HG03521 (cell line): ENCODE measurements at regions not wholly inside any gene's neighbourhood (a gene's known extent, or its start where the extent isn't known, plus 50 kb on each side); places are given as distances from the start of the nearest gene placed in this dataset.
"Not testable (repeated sequence)": the region's sequence is repeated elsewhere in the genome, so short reads cannot be mapped to it uniquely, and the experiment has no call there.

Source experiments
- ATAC-seq: cut with Tn5 transposase; IDR thresholded peaks from one replicate; pipeline ENCODE4 v1.9.1; 2021; ENCODE audit warnings: mild to moderate bottlenecking, moderate library complexity; ENCODE audit not compliant: unreplicated experiment

- not testable (repeated sequence) for ATAC-seq
Measured at GRCh38 chr10:45117940-45118339, 117.2 kb downstream of the ZNF22 start.

DNA sequence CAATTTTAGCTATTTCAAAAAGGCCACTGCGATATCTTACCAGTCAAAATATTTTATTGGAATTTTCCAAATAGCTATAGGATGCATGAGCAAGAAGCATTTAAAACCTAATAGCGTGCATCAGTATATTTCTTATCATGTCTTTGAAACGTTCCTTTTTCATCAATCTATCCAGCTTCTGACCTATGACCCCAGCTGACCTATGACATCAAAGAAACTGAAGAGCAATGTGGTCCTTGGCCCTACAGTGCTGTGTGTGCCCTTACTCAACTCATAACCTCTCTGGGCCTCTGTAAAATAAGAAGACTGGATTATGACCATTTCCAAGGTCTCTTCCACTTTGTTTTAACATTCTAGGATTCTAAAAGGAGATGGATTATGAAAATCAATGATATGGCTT is 118.2 kb downstream of the ZNF22 start:
- no peak for ATAC-seq

DNA sequence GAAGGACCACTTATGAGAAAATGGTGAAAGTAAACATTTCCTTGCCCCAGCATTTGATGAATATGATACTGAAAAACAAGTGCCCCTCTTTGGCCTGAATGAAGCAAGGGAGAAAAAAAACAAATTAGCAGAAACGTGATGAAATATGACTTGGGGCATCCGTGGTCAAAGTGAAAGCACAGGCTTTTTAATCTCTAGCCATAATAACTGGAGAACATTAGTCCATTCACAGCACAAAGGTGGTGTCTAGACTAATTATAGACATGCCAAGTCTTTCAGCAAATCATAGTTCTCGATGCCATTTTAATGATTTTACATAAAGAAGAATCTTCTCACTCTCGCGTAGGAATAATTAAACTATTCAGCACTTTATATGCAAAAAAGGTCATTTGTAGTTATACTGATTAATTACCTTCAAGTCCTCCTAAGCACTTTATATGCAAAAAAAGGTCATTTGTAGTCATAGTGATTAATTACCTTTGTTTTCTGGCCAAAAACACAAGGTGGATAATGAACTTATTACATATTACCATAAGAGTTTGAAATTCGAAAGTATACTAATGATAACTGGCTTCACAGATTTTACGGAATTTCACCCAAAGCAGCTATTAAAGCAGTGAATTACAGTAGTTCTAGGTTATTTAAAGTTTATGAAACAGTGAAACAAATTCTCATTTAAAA is 121.6 kb downstream of the ZNF22 start:
- ATAC-seq: not testable (repeated sequence)

DNA sequence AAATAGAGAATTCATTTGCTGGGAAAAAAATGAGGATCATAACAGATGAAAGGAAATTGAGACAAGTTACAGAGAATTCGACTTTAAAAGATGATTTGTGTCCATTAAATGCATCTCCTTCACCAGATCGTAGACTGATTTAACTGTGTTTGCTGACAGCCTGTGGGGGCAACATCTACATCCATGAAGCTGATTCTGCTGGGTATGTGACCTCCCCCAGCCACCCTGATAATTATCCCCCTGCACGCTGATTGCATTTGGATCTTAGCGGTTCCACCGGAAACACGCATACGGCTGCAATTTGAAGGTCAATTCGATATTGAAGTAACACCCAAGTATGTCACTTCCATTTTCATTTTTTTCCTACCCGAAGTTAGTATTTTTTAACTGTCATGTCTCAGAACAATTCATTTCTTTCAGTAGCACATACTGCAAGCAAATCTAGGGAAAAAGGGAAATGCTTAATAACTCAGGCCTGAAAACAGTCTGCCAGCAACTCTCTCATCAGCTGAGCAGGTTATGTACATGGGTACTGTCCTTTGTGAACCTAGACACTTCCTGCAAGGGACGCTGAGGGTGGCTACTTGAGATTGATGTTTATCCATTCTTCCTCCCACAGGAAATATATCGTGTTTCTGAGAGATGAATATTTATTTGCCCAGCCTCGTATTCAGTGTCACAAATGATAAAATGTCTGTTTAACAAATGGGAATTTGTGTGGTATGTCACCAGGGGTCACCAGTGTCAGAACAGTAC is 134.9 kb downstream of the ZNF22 start:
- no peak for ATAC-seq

- ATAC-seq: no peak
Measured at GRCh38 chr10:45136256-45136655, 135.5 kb downstream of the ZNF22 start.

DNA sequence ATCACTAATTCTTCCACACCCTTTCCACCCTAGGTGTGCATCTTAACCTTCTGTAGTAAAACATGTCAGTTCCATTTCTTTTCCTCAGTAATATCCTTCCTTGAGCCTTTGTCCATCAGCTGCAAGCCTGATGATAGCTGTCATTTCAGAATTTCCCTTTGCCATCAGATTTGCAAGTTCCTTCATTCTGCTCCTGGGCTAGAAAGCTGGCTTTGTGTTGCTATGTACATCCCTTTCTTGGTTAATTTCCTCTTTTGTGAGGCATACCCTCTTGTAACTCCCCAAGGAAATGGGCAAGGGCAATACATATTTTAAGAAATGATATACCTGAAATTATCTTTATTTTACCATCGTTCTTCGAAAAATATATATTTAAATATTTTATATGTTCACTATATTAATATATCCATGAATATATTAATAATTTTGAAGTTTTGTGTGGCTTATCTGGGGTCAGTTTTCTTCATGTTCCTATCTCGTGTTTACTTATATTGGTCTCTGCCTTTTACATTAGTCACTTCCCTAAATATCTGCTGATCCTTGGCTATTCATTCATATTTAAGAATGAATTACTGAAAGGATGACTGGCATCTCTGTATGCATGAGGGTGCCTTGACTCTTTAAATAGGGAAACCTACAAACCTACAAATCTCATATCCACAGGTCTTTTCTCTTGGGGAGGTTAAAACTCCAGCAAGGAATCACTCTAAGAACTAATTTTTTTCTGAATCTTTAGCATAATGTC is 143.8 kb downstream of the ZNF22 start:
- no peak for ATAC-seq

DNA sequence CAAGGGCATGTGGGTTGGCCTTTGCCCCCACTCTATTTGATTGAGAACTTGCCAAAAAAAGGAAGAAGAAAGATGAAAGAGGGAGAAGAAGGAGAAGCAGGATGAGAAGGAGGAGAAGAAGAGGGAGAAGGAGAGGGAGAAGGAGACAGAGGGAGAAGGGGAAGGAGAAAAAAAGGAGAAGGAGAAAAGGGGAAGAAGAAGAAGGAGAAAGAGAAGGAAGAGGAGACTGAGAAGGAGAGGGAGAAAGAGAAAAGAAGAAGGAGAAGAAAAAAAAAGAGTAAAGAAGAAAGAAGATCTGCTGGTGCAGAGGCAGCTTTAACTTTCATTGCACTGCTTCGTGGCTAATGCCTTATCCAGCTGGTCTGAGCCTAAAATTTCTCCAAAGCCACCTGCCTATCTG is 144.4 kb downstream of the ZNF22 start:
- ATAC-seq: not testable (repeated sequence)

- ATAC-seq: no peak
Measured at GRCh38 chr10:45147000-45147399, 146.3 kb downstream of the ZNF22 start.

DNA sequence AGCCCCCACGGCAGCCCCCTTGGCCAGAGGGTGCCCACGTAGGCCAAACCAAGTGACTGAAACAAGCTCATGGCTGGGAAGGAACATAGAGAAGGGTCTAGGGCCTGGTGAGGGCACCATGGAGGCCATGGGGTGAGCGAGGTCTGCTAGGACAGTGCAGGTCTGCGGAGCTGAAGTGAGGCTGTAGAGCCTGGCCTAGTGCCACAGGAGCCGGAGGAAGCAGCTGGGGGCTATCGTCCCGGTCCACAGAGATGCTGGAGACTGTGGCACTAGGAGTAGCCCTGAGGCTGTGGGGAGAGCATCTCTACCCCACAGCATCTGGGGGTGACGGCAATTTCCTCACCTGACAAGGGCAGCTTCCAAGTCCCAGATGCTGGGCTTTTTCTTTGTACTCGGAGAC is 150.3 kb downstream of the ZNF22 start:
- ATAC-seq: no peak

DNA sequence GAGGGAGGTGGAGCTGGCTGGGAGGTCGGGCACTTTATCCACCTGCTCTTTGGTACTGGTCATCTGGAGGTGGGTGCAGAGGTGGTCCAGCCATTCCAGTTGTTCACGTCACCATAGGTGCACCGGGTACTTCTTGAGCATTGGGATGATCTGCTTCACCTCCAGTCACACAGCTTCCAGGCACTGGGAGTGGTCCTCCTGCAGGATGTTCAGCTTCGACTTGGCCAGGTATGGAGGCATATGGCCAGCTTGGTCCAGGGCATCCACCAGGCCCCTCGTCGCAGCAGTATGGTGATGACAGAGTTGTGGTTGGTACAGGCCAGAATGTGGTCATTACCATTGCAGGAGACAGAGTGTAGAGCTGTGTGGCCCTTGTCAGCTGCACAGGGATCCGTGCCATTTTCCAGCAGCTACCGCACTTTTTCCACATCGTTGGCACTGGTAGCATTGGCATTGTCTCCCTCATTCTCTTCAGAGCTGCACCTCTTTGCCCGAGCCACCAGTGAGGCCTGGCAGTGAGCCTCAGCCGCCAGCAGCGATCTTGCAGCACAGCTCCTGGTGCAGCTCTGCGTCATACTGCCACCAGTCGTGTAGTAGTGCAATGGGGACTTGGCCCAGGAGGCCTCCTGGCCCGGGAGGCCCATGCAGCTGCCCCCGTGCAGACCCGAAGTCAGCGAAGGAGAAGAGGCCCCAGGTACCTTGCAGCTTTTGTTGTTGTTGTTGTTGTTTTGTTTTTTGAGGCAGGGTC is 150.9 kb downstream of the ZNF22 start:
- ATAC-seq: no peak

DNA sequence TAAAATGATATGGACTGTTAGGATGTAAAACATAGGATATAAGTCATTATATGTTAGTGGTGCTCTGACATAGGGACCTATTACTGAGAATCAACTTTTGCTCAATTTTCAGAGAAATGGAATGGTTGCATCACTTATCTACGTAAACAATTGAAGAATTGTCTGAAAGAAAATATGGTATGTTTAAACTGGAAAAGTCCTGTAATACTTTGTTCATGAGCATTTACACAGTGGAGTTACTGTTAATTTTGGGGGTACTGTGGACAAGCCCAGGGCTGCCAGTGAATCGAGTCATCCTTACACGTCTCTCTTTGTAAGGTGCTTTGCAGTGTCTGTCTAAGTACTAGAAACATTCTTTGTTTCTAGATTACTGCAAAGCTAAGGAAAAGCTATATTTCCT is 152.0 kb downstream of the ZNF22 start:
- ATAC-seq: no peak

DNA sequence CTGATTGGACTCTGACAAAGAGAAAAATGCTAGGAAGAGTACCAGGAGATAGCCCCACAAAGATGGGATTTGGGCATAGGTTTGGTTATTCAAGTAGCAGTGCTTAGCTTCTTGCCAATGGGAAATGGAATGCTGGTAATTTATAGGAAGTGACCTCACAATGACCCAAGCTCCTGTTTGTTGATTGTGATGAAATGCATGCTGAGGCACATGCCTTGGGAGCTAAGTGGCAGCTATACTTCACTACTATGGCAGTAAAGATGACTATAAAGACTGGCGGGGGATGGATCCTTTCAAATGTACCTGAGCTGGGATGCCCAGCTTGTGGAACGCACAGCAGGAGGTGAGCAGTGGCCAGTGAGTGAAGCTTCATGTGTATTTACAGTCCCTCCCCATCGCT is 153.8 kb downstream of the ZNF22 start:
- ATAC-seq: no peak

DNA sequence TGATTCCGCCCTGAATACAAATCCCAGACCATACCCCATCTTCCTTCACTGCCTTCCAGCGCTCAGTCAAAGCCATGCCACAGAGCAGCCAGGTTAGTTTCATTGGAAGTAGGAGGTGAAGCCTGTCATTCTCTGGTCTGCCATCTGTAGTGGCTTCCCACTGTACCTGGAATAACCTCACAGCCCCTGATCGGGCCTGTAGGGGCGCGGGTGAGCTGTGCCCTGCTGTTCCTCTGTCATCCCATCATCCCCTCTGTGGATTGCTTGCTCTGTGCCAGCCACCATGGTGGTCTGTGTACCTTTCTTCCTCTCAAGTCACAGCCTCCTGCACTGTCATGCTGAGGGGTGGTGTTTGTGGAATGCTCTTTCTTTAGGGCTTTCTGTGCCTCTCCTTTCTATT is 155.1 kb downstream of the ZNF22 start:
- no peak for ATAC-seq

GRCh38 chr10:45160271-45160670 is 155.1 kb downstream of the OR13A1 start:
- no peak for ATAC-seq

GRCh38 chr10:45163315-45163975 is 152.0 kb downstream of the OR13A1 start:
- ATAC-seq: no peak

- not testable (repeated sequence) for ATAC-seq
Measured at GRCh38 chr10:45175520-45176118, 139.8 kb downstream of the OR13A1 start.

DNA sequence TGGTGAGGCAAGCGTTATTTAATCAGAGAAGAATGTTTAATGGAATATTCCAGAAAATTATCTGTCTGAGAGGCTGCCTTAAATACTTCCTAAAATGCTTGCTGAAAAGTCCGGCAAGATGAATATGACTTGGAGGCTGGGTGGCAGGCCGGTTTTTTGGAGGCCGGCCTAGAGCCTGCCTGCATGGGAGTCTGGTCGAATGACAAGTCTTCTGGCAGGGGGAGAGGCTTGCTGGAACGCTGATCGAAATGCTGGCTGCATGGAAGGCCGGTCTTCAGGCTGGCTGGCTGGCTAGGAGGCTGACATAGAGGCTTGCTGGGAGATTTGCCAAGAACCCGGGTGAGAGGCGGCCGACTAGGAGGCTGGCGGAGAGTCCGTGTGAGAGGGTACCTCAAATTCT is 135.7 kb downstream of the OR13A1 start:
- no peak for ATAC-seq

GRCh38 chr10:45180507-45180906 is 134.9 kb downstream of the OR13A1 start:
- ATAC-seq: no peak

DNA sequence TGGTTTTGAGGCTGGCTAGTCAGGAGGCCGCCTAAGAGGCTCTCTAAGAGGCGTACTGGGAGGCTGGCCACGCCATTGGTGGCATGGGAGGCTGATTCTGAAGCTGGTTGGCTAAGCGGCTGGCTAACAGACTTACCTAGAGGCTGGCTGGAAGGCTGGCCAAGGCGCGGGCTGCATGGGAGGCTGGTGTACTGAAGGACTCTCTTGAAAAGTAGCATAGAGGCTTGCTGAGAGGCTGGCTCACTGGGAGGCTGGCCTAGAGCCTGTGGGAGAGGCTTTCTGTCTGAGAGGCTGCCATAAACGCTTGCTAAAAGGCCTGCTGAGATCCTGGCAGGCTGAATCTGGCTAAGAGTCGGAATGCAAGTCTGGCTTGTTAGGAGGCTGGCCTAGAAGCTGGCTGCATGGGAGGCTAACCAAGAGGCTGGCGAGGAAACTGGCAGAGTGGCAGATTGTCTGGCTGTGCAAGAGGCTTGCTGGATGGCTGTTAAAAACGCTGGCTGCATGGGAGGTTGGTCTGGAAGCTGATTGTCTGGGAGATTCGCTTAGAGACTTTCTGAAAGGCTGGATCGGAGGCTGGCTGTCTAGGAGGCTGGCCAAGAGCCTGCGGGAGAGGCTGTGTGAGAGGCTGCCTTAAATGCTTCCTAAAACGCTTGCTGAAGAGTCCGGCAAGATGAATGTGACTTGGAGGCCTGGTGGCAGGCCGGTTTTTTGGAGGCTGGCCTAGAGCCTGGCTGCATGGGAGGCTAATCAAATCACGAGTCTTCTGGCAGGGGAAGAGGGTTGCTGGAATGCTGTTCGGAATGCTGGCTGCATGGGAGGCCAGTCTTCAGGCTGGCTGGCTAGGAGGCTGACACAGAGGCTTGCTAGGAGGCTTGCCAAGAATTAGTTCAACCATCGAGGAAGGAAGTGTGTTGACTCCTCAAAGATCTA is 134.2 kb downstream of the OR13A1 start:
- ATAC-seq: no peak
